GM12891 (cell line): ENCODE measurements at regions not wholly inside any gene's neighbourhood (a gene's known extent, or its start where the extent isn't known, plus 50 kb on each side); places are given as distances from the start of the nearest gene placed in this dataset.

ENCODE experiments used
- DNase-seq: peaks from one replicate; pipeline ENCODE4 v3.0.0; 2011; ENCODE audit warnings: low spot score; ENCODE audit not compliant: insufficient read length
- FAIRE-seq: peaks from 2 replicates; lab custom pipeline; 2011; peaks lifted over from hg19 to GRCh38; lab: Jason Lieb, UNC
- PAX5 ChIP-seq: IDR thresholded peaks from 2 replicates; pipeline ENCODE4 v1.6.1; 2011; ENCODE audit warnings: low read length, moderate library complexity, mild to moderate bottlenecking; ENCODE audit not compliant: insufficient read depth, severe bottlenecking
- POLR2A ChIP-seq: IDR thresholded peaks from 2 replicates; pipeline ENCODE4 v1.6.1; 2011; ENCODE audit warnings: low read depth, low read length, control low read depth
- POLR2AphosphoS5 ChIP-seq: IDR thresholded peaks from 2 replicates; pipeline ENCODE4 v1.6.1; 2011; ENCODE audit warnings: low read depth, low read length, control low read depth
- POU2F2 ChIP-seq: IDR thresholded peaks from 2 replicates; pipeline ENCODE4 v1.6.1; 2011; ENCODE audit warnings: low read depth, mild to moderate bottlenecking, control low read depth, low read length, moderate library complexity
- SPI1 ChIP-seq: IDR thresholded peaks from 2 replicates; pipeline ENCODE4 v1.6.1; 2011; ENCODE audit warnings: low read depth, low read length, control low read depth
- TAF1 ChIP-seq: IDR thresholded peaks from 2 replicates; pipeline ENCODE4 v1.6.1; 2011; ENCODE audit warnings: low read depth, low read length, control low read depth

DNA sequence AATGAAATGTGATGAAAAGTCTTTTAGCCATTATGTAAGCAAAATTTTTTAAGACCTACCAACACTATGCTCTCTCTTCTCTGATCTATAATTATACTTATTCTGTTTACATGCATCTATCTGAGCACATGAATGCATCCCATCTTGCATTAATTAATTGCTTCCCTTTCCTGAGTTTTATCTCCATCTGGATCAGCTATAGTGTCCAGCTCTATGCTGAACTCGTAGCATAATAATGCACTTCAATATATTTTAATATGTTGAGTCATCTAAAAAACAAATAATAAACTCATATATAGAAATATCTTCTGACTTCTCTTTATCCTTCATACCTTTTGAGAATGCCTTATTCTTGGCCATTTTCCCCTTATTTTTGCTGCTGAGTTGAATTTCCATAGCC, 1097.8 kb downstream of the TTLL7 start:
- no peak for TF ChIP-seq POU2F2
- TF ChIP-seq TAF1: no peak
- no peak for TF ChIP-seq PAX5
- TF ChIP-seq SPI1: no peak
- TF ChIP-seq POLR2A: no peak
- TF ChIP-seq POLR2AphosphoS5: no peak
- FAIRE-seq: no peak
- DNase-seq: no peak

DNA sequence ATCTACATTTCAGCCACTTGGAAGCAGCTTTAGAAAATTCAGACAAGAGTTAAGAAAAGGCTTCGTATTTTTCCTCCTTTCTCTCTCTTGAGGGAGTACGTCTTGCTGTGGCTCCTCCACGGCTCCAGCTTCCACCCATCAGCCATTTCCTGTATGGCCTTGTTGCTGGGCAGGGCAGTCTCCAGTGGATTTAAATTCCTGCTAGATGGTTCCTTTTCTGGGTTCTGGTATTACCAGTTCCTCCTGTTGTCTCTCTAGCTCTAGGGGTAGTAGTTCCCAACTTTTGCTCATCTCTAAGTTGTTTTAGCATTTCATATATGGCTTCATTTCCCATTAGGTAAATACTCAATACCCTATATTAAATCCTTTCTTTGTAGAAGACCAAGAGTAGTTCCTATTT, 1098.3 kb downstream of the ADGRL2 start:
- no peak for DNase-seq
- no peak for FAIRE-seq
- TF ChIP-seq PAX5: no peak
- TF ChIP-seq SPI1: no peak
- TF ChIP-seq POLR2A: no peak
- TF ChIP-seq POLR2AphosphoS5: no peak

DNA sequence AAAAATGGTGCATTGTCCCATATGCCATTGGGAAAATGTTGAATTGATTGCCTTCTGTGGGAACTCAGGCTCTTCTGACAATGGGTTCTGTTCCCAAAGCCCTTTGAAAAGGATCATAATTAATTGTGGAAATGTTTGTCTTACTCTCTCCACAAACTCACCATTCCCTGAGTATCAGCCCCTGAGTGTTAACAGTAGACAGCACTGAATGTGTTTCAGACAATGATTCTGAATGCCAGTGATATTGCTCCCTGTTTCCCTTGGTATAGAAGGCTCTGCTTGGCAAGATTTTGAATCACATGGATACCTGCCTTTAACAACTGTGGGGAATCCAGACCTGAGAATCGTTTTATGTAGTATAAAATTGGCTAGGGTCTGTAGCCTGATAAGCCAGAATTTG, 1096.8 kb downstream of the ADGRL2 start:
- DNase-seq: no peak
- no peak for FAIRE-seq
- no peak for TF ChIP-seq TAF1
- no peak for TF ChIP-seq SPI1
- no peak for TF ChIP-seq POLR2AphosphoS5
- no peak for TF ChIP-seq POLR2A
- TF ChIP-seq PAX5: no peak
- TF ChIP-seq POU2F2: no peak

DNA sequence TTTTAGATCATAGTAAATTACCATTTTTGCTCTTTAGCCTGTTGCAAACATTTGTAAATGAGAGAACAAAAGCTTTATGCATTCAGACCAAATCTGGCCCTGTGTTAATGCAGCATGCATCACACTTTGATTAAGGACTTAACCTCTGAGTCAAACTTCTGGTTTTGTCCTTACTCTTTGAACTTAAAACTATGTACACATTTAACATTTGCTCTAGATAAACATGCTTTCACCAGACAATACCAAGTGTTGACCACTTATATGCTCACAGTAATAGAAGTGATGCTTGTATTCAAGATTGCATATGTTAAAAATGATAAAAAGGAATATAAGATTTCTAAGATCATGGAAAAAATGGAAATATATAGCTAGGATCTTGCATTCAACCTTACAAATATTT, 1095.3 kb downstream of the ADGRL2 start:
- TF ChIP-seq TAF1 (no peak), POLR2A (no peak), POU2F2 (no peak), PAX5 (no peak), SPI1 (no peak), POLR2AphosphoS5 (no peak)

DNA sequence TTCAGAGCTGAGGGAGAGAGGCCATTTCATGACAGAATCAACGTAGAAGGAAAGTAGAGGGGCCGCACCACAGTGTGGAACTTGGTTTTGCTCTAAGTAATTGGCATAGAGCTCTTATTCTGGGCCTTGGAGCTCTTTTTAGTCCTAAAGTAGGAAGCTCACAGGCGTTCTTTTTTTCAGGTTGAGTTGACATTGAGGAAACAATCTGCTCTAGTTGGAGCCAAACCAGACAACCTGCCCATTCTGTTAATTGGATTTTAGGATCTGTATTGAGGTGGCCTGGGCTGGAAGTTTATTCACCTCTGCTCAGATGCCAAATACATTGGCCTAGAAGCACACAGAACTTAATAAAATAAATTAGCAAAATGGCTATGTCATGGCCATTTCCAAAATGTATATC, 1093.9 kb downstream of the ADGRL2 start:
- DNase-seq (no peak), FAIRE-seq (no peak)
- no peak for TF ChIP-seq POU2F2
- TF ChIP-seq PAX5: no peak
- no peak for TF ChIP-seq SPI1
- no peak for TF ChIP-seq TAF1
- no peak for TF ChIP-seq POLR2AphosphoS5
- TF ChIP-seq POLR2A: no peak

More for the DNA sequence above, 1095.3 kb downstream of the ADGRL2 start:
- FAIRE-seq (no peak), DNase-seq (no peak)

DNA sequence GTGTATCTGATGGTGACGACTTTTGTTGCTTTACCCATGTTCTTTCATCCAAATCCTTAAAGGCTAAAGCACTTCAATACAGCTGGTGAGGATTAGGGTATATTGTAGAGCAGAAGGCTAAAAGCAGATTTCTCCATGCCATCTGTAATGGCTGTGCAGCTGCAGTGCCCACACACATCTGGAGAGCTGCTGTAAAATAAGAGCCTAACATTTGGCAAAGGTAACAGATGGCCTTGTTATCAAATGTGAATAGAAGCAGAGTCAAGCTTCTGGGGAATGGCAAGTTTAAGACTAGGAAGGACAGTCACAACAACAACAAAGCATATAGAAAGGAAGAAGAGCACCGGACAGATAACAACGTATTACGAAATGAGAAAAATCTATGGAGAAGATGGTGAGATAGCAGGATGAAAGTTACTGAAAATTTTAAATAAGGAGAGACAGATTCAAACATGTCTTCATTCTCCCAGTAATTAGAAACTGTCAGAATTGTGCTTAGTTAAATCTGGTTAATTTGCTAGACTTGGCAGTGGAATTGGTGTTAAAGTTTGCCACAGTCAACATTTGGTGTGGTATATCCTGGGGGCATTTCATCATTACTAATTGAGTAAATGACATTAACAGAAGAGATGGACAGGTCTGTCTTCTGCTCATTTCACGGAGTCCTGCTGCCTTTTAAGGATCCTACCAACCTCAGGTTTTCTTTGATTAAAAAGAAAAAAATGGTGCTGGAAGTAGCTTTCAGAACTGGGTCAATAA, 1093.2 kb downstream of the ADGRL2 start:
- no peak for DNase-seq
- no peak for TF ChIP-seq SPI1
- TF ChIP-seq PAX5: no peak
- no peak for FAIRE-seq

DNA sequence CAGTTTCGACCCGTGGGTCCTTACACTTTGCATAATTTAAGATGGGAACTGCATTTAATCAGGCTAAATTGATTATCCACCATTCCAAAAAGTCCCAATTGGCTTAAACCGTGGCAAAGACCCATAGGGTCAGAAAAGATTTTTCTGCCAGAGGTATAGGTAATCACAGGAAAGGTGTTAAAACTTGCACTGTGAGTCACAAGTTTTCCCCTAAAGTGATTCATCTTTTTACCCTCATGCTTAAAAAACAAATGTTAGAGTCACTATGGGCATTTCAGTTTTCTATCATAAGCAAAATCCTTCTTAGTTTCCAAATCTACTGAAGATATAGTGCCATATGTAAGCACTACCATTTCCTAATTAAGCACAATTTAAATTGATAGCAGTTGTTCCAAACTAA, 1079.8 kb downstream of the ADGRL2 start:
- TF ChIP-seq PAX5: no peak
- TF ChIP-seq POLR2AphosphoS5: no peak
- TF ChIP-seq POU2F2: no peak
- no peak for TF ChIP-seq TAF1
- no peak for TF ChIP-seq POLR2A
- TF ChIP-seq SPI1: no peak
- no peak for DNase-seq
- no peak for FAIRE-seq

DNA sequence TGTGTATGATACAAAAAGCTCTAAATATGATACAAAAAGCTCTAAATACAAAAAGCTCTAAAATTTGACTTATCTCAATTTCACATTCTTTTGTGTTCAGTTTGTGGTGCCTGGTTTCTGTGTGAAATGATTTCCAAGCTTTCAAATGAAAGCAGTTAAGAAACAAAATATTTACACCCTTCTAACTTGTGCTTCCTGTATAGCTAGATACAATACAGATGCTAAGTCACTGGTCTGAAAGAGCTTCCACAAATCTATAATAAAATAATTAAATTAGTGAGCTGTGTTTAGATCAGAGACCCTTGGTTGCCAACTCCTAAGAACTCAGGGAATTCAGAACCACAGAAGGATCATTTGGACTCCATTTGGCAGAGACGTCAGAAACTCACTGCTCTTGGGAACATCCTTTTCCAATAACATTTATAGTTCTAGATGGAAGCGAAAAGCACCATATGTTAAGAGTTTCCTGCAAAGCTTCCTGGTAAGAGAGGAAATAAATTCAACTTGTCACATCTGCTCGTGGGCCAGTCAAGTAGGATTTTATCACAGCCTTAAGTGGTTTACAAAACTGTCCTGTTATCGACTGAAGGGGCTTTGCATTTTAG, 1079.1 kb downstream of the ADGRL2 start:
- DNase-seq (no peak), FAIRE-seq (no peak)
- TF ChIP-seq PAX5 (no peak), POLR2A (no peak), POLR2AphosphoS5 (no peak), TAF1 (no peak), SPI1 (no peak), POU2F2 (no peak)

DNA sequence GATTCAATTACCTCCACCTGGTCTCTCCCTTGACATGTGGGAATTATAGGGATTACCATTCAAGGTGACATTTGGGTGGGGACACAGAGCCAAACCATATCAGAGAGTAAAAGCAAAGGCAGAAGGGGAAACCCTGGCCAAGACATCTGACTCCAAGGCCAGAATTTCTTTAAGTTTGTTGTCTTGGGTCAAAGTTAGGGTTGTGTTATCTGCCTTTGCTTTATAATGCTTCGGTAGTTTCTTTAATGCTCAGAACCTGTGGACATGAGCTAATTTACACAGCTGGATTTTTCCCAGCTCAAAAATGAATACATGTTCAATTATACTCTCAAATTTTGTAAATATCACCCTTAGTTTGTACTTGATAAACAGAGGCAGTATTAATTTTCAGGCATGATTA, 1074.4 kb downstream of the ADGRL2 start:
- no peak for FAIRE-seq
- TF ChIP-seq POLR2A: no peak
- TF ChIP-seq POU2F2: no peak
- TF ChIP-seq PAX5: no peak
- TF ChIP-seq TAF1: no peak
- no peak for TF ChIP-seq POLR2AphosphoS5
- TF ChIP-seq SPI1: no peak
- no peak for DNase-seq

DNA sequence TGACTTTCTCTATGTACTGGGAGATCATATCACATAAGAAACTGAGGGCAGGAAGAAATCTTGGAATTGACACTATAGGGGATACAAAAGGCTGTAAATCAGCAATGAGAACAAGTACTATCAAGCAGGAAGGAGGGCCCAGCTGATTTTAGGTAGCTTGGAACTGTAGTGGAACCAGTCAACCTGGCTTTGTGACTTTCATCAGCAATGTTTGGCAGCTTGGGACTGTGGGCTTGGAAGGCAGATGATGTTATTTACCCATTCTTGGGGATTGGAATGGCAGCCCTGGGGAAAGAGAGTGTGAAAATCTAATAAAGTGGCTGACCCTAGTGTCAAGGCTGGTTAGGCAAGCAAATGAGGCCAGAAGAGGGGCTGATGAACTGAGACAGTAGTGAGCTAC, 1073.3 kb downstream of the ADGRL2 start:
- FAIRE-seq (no peak), DNase-seq (no peak)

More for the DNA sequence above, 1073.3 kb downstream of the ADGRL2 start:
- TF ChIP-seq TAF1 (no peak), POLR2AphosphoS5 (no peak), POU2F2 (no peak), POLR2A (no peak), PAX5 (no peak), SPI1 (no peak)
